ENCODE measurements at regions not wholly inside any gene's neighbourhood (a gene's known extent, or its start where the extent isn't known, plus 50 kb on each side); places are given as distances from the start of the nearest gene placed in this dataset.

DNA sequence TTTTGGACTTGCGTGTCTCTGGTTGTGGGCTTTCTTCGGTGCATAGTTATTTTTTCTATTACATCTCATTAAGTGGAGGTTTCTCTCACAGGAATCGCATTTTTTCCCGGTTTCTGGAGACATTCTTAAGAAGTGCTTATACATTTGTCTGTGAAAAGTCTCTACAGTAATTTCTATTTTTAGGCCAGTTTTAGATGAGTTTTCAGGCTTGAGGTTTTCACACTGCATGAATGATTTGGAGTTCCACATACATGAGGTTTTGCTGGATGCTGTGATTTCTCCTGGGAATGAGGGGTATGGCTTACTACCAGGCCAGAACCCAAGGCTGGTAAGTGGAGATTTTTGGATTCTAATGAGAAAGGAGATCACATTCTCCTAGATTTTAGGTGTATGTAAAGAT lies 422.6 kb upstream of the SLIT2 start:
- Histone ChIP-seq H3K4me2 (ENCODE audit: low read length) (no peak overlapping the region), H3K4me3 (ENCODE audit: low read length) (no peak overlapping the region), H3F3A (ENCODE audit: control insufficient read depth, insufficient read depth) (no peaks in the 10 kb centered on the region), H3K27me3 (ENCODE audit: control insufficient read depth, low read length) (no peaks in the 10 kb centered on the region), H3K4me1 (ENCODE audit: control insufficient read depth, low read length) (no peaks in the 10 kb centered on the region), H3K36me3 (ENCODE audit: control insufficient read depth, low read length) (no peaks in the 10 kb centered on the region), H3K27ac (ENCODE audit: low read depth, low read length) (no peak overlapping the region), H3K9me2 (replicated peaks; ENCODE audit: control insufficient read depth, low read length) (no peaks in the 10 kb centered on the region), H4K20me1 (ENCODE audit: control insufficient read depth, insufficient read depth, low read depth, low read length) (no peaks in the 10 kb centered on the region), H3K79me2 (ENCODE audit: control insufficient read depth, low read length) (no peaks in the 10 kb centered on the region), H3K9me3 (ENCODE audit: control insufficient read depth, insufficient read depth, low read length) (0 out of 2 replicates have a peak, but pooled peaks cover 3% of the 10 kb centered on the region)
- TF ChIP-seq EZH2phosphoT487 (IDR thresholded peaks at IDR 0.05; ENCODE audit: borderline replicate concordance, low read length), result no peak
- TF ChIP-seq, protein P1, sequence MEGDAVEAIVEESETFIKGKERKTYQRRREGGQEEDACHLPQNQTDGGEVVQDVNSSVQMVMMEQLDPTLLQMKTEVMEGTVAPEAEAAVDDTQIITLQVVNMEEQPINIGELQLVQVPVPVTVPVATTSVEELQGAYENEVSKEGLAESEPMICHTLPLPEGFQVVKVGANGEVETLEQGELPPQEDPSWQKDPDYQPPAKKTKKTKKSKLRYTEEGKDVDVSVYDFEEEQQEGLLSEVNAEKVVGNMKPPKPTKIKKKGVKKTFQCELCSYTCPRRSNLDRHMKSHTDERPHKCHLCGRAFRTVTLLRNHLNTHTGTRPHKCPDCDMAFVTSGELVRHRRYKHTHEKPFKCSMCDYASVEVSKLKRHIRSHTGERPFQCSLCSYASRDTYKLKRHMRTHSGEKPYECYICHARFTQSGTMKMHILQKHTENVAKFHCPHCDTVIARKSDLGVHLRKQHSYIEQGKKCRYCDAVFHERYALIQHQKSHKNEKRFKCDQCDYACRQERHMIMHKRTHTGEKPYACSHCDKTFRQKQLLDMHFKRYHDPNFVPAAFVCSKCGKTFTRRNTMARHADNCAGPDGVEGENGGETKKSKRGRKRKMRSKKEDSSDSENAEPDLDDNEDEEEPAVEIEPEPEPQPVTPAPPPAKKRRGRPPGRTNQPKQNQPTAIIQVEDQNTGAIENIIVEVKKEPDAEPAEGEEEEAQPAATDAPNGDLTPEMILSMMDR (IDR thresholded peaks at IDR 0.05; ENCODE audit: low read depth, low read length, poor library complexity, severe bottlenecking), result no peak

DNA sequence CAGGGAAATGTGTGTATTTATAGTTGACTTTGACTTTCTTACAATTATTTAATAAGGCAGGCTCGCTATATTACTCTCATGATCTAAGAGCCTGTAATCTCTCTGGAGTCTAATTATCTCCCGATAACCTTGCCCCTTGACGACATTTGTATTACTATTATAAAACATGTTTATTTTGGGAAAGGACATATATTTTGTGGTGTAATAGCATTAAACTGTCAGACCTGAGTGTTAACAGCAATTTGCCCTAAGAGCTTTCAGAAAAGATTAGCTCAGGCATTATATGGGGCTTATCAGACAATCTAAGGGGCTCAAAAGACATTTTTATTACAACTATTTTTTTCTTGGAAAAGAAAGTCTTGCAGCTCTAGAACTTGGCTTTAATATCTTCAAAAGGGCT lies 427.9 kb upstream of the SLIT2 start:
- H3K27me3 ChIP-seq (ENCODE audit: control insufficient read depth, low read length), result no peaks in the 10 kb centered on the region
- H3F3A ChIP-seq (ENCODE audit: control insufficient read depth, insufficient read depth), result no peaks in the 10 kb centered on the region
- H3K36me3 ChIP-seq (ENCODE audit: control insufficient read depth, low read length), result no peaks in the 10 kb centered on the region
- H3K9me3 ChIP-seq (ENCODE audit: control insufficient read depth, insufficient read depth, low read length), result no peaks in the 10 kb centered on the region
- H3K4me3 ChIP-seq (ENCODE audit: low read length), result no peak overlapping the region
- no peaks in the 10 kb centered on the region for H3K4me1 ChIP-seq (ENCODE audit: control insufficient read depth, low read length)
- no peak overlapping the region for H3K4me2 ChIP-seq (ENCODE audit: low read length)
- no peaks in the 10 kb centered on the region for H4K20me1 ChIP-seq (ENCODE audit: control insufficient read depth, insufficient read depth, low read depth, low read length)
- H3K79me2 ChIP-seq (ENCODE audit: control insufficient read depth, low read length), result no peaks in the 10 kb centered on the region
- TF ChIP-seq, protein P1 (IDR thresholded peaks at IDR 0.05; ENCODE audit: low read depth, low read length, poor library complexity, severe bottlenecking), result no peak
- TF ChIP-seq EZH2phosphoT487 (IDR thresholded peaks at IDR 0.05; ENCODE audit: borderline replicate concordance, low read length), result no peak
- H3K27ac ChIP-seq (ENCODE audit: low read depth, low read length), result no peak overlapping the region
- H3K9me2 ChIP-seq (replicated peaks; ENCODE audit: control insufficient read depth, low read length), result no peaks in the 10 kb centered on the region

DNA sequence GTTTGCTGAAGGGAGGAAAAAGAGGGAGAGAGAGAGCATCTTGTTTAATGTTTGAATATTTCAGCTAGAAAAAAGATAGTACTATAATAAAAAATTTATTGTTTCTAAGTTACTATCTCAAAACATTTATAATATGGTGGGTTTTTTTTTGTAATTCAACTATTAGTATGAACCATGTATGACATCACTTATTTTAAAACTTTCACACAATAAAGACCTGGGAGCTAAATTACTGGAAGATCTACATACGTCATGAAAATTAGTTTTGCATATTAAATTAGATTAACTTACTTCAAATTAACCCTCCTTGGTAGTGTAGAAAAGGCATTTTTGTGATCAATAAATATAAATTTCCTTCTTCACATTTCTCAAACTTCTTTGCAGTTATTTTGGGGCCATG lies 432.0 kb upstream of the SLIT2 start:
- H3K27ac ChIP-seq (ENCODE audit: low read depth, low read length), result no peak overlapping the region

More for the DNA sequence above, 432.0 kb upstream of the SLIT2 start:
- no peaks in the 10 kb centered on the region for H4K20me1 ChIP-seq (ENCODE audit: control insufficient read depth, insufficient read depth, low read depth, low read length)
- no peak overlapping the region for H3K4me3 ChIP-seq (ENCODE audit: low read length)
- no peaks in the 10 kb centered on the region for H3K9me2 ChIP-seq (replicated peaks; ENCODE audit: control insufficient read depth, low read length)
- H3K79me2 ChIP-seq (ENCODE audit: control insufficient read depth, low read length), result no peaks in the 10 kb centered on the region
- no peaks in the 10 kb centered on the region for H3K4me1 ChIP-seq (ENCODE audit: control insufficient read depth, low read length)
- TF ChIP-seq, protein P1 (IDR thresholded peaks at IDR 0.05; ENCODE audit: low read depth, low read length, poor library complexity, severe bottlenecking), result no peak
- no peak for TF ChIP-seq EZH2phosphoT487 (IDR thresholded peaks at IDR 0.05; ENCODE audit: borderline replicate concordance, low read length)
- H3K4me2 ChIP-seq (ENCODE audit: low read length), result no peak overlapping the region
- H3K36me3 ChIP-seq (ENCODE audit: control insufficient read depth, low read length), result no peaks in the 10 kb centered on the region
- no peaks in the 10 kb centered on the region for H3F3A ChIP-seq (ENCODE audit: control insufficient read depth, insufficient read depth)
- no peaks in the 10 kb centered on the region; the same call in 1 of the 2 replicates for H3K9me3 ChIP-seq (ENCODE audit: control insufficient read depth, insufficient read depth, low read length)
- no peaks in the 10 kb centered on the region for H3K27me3 ChIP-seq (ENCODE audit: control insufficient read depth, low read length)

Data from DOHH2 (cell line).